Stimulated activated CD8-positive, alpha-beta memory T cell treated with anti-CD3 and anti-CD28 coated beads, Interleukin-15, amount 100 ng/mL, for 4 hours (primary cell): ENCODE measurements at regions not wholly inside any gene's neighbourhood (a gene's known extent, or its start where the extent isn't known, plus 50 kb on each side); places are given as distances from the start of the nearest gene placed in this dataset.
"Not testable (repeated sequence)": the region's sequence is repeated elsewhere in the genome, so short reads cannot be mapped to it uniquely, and the experiment has no call there.

Source experiments
- DNase-seq, 2 donors: peaks; one replicate each; pipeline ENCODE4 v3.0.0-alpha.2; 2020; ENCODE audit warnings: low read depth in 2 of 2

GRCh38 chr1:220942278-220942677 is 63.0 kb downstream of the HLX start:
- no peak for DNase-seq

GRCh38 chr1:220942914-220943313 is 63.7 kb downstream of the HLX start:
- DNase-seq = not testable (repeated sequence)

GRCh38 chr1:220943319-220943996 is 64.2 kb downstream of the HLX start:
- DNase-seq = no peak

DNA sequence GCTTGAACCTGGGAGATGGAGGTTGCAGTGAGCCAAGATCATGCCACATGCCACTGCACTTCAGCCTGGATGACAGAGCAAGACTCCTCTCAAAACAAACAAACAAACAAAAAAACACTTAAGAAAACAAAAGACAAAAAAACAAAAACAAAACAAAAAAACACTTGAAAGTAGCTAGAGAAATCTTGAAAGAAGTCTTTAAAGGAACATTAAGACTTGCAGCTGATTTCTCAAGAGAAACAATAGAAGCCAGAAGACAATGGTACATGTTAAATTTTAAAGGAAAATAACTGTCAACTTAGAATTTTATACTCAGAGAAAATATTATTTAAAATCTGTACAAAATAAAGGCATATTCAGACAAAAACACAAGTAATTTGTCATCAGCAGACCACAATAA is 71.3 kb downstream of the HLX start:
- DNase-seq = no peak

GRCh38 chr1:220952961-220953643 is 73.9 kb downstream of the HLX start:
- DNase-seq = no peak

GRCh38 chr1:220954321-220955075 is 75.3 kb downstream of the HLX start:
- DNase-seq = no peak

- DNase-seq = no peak
Measured at GRCh38 chr1:220955116-220955515, 75.9 kb downstream of the HLX start.

DNA sequence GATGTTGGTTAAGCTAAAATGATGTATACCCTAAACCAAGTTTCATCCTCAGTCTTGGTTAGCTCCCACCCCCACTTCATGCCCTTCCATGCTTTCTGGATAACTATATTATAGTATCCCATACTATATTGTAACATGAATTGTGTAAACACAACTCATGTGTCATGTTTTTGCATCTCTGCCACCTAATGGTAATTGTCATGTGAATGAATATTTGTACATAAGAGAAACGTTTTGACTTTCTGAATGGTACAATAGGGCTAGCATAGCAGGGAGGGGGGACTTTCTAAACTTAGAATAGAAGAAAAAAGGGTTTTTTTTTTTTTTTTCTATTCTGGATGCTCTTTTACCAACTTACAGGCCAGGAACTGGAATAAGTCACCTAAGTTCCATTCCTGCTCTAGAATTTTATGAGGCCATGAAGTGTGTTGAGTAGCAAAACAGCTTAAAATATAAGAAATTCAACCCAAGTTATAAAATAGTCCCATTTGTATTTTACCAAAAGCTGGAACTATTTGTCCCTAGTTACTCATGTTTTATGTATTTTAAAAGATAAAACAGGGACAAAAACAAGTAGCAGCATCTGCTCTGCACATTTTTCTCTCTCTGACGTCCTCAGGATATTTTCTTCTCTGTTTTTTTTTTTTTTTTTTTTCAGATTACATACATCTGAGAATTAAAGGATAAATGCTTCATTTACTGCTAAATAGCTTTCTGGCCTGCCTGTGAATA is 77.4 kb downstream of the HLX start:
- DNase-seq = no peak

DNA sequence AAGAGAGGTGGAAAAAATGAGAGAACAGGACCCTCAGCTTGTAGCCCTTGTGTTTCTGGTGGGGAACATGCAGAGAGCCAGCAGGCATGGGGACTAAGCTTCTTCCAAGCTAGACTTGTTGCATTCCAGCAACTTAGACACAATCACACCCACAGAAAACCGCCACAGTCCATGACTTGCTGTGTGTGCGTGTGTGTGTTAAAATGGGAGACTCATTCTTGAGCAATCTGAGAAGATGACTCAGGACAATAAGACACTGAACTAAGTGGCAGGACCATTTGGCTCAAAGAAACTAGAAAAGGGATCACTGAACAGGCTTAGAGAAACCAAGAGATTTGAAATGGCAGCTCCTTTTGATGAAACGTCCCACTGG is 78.0 kb downstream of the HLX start:
- no peak for DNase-seq

DNA sequence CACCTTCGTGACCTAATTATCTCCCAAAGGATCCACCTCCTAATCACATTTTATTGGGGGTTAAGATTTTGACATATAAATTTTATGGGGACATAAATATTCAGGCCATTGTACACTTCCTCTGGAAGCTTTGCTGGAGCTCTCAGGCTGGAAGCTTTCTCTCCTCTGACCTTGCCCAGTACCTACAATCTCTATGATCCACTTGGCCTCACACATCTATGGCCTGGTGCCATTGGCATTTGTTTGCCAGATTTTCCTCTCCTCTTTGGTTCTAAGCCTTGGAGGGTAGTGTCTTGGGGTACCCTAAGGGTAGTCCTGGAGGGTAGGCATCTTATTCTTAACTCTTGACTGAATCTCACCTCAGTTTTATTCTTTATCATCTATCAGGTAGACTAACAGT is 79.0 kb downstream of the HLX start:
- no peak for DNase-seq

GRCh38 chr1:220962031-220962751 is 82.9 kb downstream of the HLX start:
- no peak for DNase-seq

- no peak for DNase-seq
Measured at GRCh38 chr1:220966041-220966440, 86.8 kb downstream of the HLX start.

DNA sequence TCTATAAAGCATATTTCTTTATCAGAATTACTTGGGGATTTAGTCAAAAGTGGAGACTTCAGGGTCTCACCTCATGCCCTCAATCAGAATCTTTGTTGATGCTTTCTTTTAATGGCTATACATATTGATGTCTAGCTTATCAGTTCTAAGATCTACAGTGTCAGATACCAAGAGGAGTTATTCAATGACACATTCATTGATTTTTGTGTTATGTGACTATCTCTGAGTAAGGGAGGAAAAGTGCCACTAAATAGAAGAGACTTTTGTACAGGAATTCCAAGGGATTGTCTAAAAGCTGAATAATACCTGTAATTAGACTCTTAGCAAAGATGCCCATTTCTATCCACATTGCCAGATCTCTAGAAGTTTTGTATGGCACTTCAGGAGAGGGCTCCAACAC is 87.2 kb downstream of the HLX start:
- DNase-seq = no peak

GRCh38 chr1:220966881-220967611 is 87.8 kb downstream of the HLX start:
- DNase-seq = no peak

DNA sequence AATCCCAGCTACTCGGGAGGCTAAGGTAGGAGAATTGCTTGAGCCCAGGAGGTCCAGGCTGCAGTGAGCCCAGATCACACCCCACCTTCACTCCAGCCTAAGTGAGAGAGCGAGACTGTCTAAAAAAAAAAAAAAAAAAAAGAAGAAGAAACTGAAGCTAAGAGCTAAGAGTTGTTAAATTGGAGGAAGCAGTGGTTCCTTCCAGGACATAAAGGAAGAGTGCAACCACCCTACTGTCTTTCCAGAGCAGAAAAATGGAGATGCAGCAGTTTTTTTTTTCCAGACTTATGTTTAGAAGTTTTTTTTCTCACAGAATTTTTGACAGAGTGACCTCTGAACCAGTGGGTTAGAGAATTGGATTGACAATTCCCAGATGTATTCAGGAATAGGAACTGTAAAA is 88.7 kb downstream of the HLX start:
- DNase-seq = no peak

GRCh38 chr1:220969281-220969680 is 90.0 kb downstream of the HLX start:
- not testable (repeated sequence) for DNase-seq

DNA sequence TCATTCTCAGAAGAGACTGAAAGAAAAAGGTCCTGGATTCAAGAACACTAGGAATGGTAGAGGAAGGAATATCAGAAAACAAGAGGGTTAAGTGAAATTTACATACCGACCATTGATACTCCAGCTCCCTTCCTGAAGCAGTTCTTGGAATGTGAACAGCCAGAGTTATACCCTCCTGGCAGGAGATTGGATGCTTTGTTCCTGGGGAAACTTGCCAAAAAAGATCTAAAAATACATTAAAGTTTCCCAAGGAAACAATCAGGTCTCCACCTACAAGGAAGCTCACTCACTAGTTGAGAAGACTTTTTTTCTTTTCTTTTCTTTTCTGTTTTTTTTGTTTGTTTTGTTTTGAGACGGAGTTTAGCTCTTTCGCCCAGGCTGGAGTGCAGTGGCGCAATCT is 91.1 kb downstream of the HLX start:
- no peak for DNase-seq

- no peak for DNase-seq
Measured at GRCh38 chr1:220971221-220971620, 92.0 kb downstream of the HLX start.

DNA sequence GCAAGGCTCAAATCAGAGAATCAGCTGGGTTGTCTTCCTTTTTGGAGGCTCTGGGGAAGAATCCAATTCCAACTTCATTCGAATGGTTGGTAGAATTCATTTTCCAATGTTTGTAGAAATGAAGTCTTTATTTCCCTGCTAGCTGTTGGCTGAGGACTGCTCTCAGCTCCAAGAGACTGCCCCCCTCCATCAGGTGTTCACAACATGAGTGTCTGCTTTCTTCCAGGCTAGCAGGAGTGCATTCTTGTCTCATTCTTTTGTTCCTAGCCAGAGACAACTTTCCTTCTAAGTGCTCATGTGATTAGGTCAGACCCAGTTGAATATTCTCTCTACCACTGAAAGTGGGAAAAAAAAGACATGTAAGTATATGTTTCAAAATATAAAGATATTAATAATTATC is 95.2 kb downstream of the HLX start:
- no peak for DNase-seq

DNA sequence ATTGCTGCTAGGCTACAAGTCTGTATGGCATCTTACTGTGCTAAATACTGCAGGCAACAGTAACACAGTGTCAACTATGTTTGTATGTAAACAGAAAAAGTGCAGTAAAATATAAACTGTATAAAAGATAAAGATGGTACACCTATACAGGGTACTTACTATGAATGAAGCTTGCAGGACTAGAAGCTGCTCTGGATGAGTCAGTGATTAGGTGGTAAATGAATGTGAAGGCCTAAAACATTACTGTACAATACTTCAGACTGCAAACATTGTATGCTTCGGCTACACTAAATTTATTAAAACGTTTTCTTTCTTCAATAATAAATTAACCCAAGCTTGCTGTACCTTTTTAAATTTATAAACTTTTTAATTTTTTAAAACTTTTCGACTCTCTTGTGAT is 97.1 kb downstream of the HLX start:
- DNase-seq = no peak

DNA sequence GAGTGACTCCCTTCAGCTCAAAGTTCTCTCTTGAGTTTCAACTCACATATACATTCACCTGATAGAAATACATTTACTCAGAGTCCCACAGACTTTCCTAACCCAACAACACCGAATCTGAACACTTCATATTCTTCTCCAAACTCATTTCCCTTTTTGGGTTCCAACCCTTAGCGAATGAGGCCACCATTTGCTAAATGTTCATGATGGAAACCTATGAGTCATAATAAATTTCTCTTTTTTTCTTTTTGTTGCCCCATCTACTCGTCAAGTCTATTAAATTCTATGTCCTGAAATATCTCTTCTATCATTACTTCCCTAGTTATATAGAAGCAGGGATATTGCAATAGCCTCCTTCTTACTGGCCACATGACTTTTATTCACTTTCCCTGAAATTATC is 100.1 kb downstream of the HLX start:
- no peak for DNase-seq
